Posterior vena cava (tissue), 2 donors: ENCODE measurements at regions not wholly inside any gene's neighbourhood (a gene's known extent, or its start where the extent isn't known, plus 50 kb on each side); places are given as distances from the start of the nearest gene placed in this dataset.

Source experiments
- DNase-seq: peaks from one replicate; pipeline ENCODE4 v3.0.0-alpha.2; 2020; ENCODE audit warnings: low spot score
- intact Hi-C, 2 donors: fragments of 100-400 bp; cut with DNase I; formaldehyde crosslinking; loops; one replicate each; pipeline versions ENCODE4 v1.14.1 to v1.14.2; 2022 to 2023
- donor health status: DM: yes; HTN: yes; CAD: no.
- donor health status: DM: yes; HTN: yes; CAD: no.

GRCh38 chr6:28585335-28585734 is 59.7 kb downstream of the GPX5 start:
- DNase-seq, result no peak
- intact Hi-C loops, result no loop called here

GRCh38 chr6:28586324-28586723 is 60.6 kb downstream of the GPX5 start:
- intact Hi-C loops, result no loop called here
- no peak for DNase-seq

GRCh38 chr6:28586962-28587745 is 61.5 kb downstream of the GPX5 start:
- intact Hi-C loops, result no loop called here
- no peak for DNase-seq

- DNase-seq, result no peak
- intact Hi-C loops, result no loop called here
Observed at GRCh38 chr6:28587746-28588075, 62.0 kb downstream of the GPX5 start.

- intact Hi-C loops, result no loop called here
- DNase-seq, result no peak
Observed at GRCh38 chr6:28588666-28589065, 63.0 kb downstream of the GPX5 start.

- intact Hi-C loops, result no loop called here
- no peak for DNase-seq
Observed at GRCh38 chr6:28589234-28589956, 63.7 kb downstream of the GPX5 start.

GRCh38 chr6:28589957-28590349 is 64.3 kb downstream of the GPX5 start:
- no peak for DNase-seq
- intact Hi-C loops, result loop anchor here in 1 of 2 donors (5.0 kb wide), 1 partner anchor 1568 kb away; no protein-coding TSS in a partner anchor

GRCh38 chr6:28597217-28597835 is 71.6 kb downstream of the GPX5 start:
- intact Hi-C loops, result no loop called here
- no peak for DNase-seq

- intact Hi-C loops, result no loop called here
- DNase-seq, result no peak
Observed at GRCh38 chr6:28597924-28598722, 72.4 kb downstream of the GPX5 start.

GRCh38 chr6:28598757-28599686 is 73.3 kb downstream of the GPX5 start:
- DNase-seq, result no peak

GRCh38 chr6:28600245-28600644 is 74.6 kb downstream of the GPX5 start:
- no peak for DNase-seq
- intact Hi-C loops, result no loop called here

More at GRCh38 chr6:28598757-28599686, 73.3 kb downstream of the GPX5 start:
- intact Hi-C loops, result no loop called here

- intact Hi-C loops, result no loop called here
- DNase-seq, result no peak
Observed at GRCh38 chr6:28603891-28604290, 78.2 kb downstream of the GPX5 start.

GRCh38 chr6:28606424-28607391 is 81.0 kb downstream of the GPX5 start:
- intact Hi-C loops, result no loop called here
- DNase-seq, result no peak

- intact Hi-C loops, result no loop called here
- no peak for DNase-seq
Observed at GRCh38 chr6:28607990-28608389, 82.3 kb downstream of the GPX5 start.

GRCh38 chr6:28609672-28610071 is 84.0 kb downstream of the GPX5 start:
- intact Hi-C loops, result no loop called here

GRCh38 chr6:28615616-28615954 is 89.9 kb downstream of the GPX5 start:
- intact Hi-C loops, result no loop called here
- no peak for DNase-seq

More at GRCh38 chr6:28609672-28610071, 84.0 kb downstream of the GPX5 start:
- DNase-seq, result no peak

- intact Hi-C loops, result no loop called here
- DNase-seq, result no peak
Observed at GRCh38 chr6:28615955-28616747, 90.5 kb downstream of the GPX5 start.
